Left ventricle myocardium inferior (tissue), 1 donor: ENCODE measurements at regions not wholly inside any gene's neighbourhood (a gene's known extent, or its start where the extent isn't known, plus 50 kb on each side); places are given as distances from the start of the nearest gene placed in this dataset.

Experiments
- DNase-seq: peaks from one replicate; pipeline ENCODE4 v3.0.0-alpha.2; 2020
- H3K27ac ChIP-seq: fragments of 200-600 bp; replicated peaks from 2 replicates; pipeline ENCODE4 v1.8.0; 2021
- H3K27me3 ChIP-seq: fragments of 200-600 bp; 2 replicates; pipeline ENCODE4 v1.8.0; 2021; ENCODE audit warnings: low read depth
- H3K36me3 ChIP-seq: fragments of 200-600 bp; 2 replicates; pipeline ENCODE4 v1.8.0; 2021
- H3K4me1 ChIP-seq: fragments of 200-600 bp; 2 replicates; pipeline ENCODE4 v1.8.0; 2021
- H3K4me3 ChIP-seq: fragments of 200-600 bp; 2 replicates; pipeline ENCODE4 v1.8.0; 2021; ENCODE audit warnings: mild to moderate bottlenecking, moderate library complexity
- H3K9me3 ChIP-seq: fragments of 200-600 bp; replicated peaks from 2 replicates; pipeline ENCODE4 v1.8.0; 2021
- CTCF ChIP-seq: fragments of 200-600 bp; IDR thresholded peaks from 2 replicates; pipeline ENCODE4 v1.8.0; 2021; ENCODE audit warnings: antibody characterized with exemption, mild to moderate bottlenecking, borderline replicate concordance
- intact Hi-C: fragments of 100-400 bp; cut with micrococcal nuclease; formaldehyde crosslinking; loops from one replicate; pipeline ENCODE4 v1.11.0; 2022
- donor health status: DM: no; HTN: yes; CAD: no; lungs with severe emphysema.

- Histone ChIP-seq H3K9me3 (no peaks in the 10 kb centered on the region), H3K27ac (no peak overlapping the region), H3K36me3 (no peaks in the 10 kb centered on the region), H3K4me1 (peaks cover 20% of the 10 kb centered on the region), H3K4me3 (no peak overlapping the region), H3K27me3 (no peaks in the 10 kb centered on the region)
- no peak for TF ChIP-seq CTCF
- DNase-seq, result no peak
- intact Hi-C loops, result no loop called here
Measured at GRCh38 chr3:59446775-59447465, 397.1 kb upstream of the CFAP20DC start.

- no peak for DNase-seq
- peaks cover 8% of the 10 kb centered on the region for H3K4me1 ChIP-seq
- intact Hi-C loops, result no loop called here
- no peak overlapping the region for H3K4me3 ChIP-seq
- no peaks in the 10 kb centered on the region for H3K9me3 ChIP-seq
- no peaks in the 10 kb centered on the region for H3K36me3 ChIP-seq
- H3K27me3 ChIP-seq, result no peaks in the 10 kb centered on the region
- no peak for TF ChIP-seq CTCF
- no peak overlapping the region for H3K27ac ChIP-seq
Measured at GRCh38 chr3:59444676-59445075, 394.9 kb upstream of the CFAP20DC start.

- Histone ChIP-seq H3K27ac (no peak overlapping the region), H3K4me1 (peaks cover 8% of the 10 kb centered on the region), H3K27me3 (no peaks in the 10 kb centered on the region), H3K4me3 (no peak overlapping the region), H3K9me3 (no peaks in the 10 kb centered on the region), H3K36me3 (no peaks in the 10 kb centered on the region)
- no peak for DNase-seq
- intact Hi-C loops, result no loop called here
- TF ChIP-seq CTCF, result no peak
Measured at GRCh38 chr3:59444294-59444671, 394.5 kb upstream of the CFAP20DC start.

- no peak for TF ChIP-seq CTCF
- Histone ChIP-seq H3K27ac (no peak overlapping the region), H3K4me1 (peaks cover 8% of the 10 kb centered on the region), H3K36me3 (no peaks in the 10 kb centered on the region), H3K9me3 (no peaks in the 10 kb centered on the region), H3K4me3 (no peak overlapping the region), H3K27me3 (no peaks in the 10 kb centered on the region)
- DNase-seq, result no peak
- intact Hi-C loops, result no loop called here
Measured at GRCh38 chr3:59443618-59444293, 393.9 kb upstream of the CFAP20DC start.

- Histone ChIP-seq H3K27me3 (no peaks in the 10 kb centered on the region), H3K9me3 (no peaks in the 10 kb centered on the region), H3K27ac (no peak overlapping the region), H3K36me3 (no peaks in the 10 kb centered on the region), H3K4me1 (peaks cover 8% of the 10 kb centered on the region), H3K4me3 (no peak overlapping the region)
- DNase-seq, result no peak
- intact Hi-C loops, result no loop called here
- no peak for TF ChIP-seq CTCF
Measured at GRCh38 chr3:59442046-59442445, 392.2 kb upstream of the CFAP20DC start.
